Stimulated activated CD4-positive, alpha-beta T cell treated with anti-CD3 and anti-CD28 coated beads, Interleukin-15, amount 100 ng/mL, for 48 hours (primary cell): ENCODE measurements at regions not wholly inside any gene's neighbourhood (a gene's known extent, or its start where the extent isn't known, plus 50 kb on each side); places are given as distances from the start of the nearest gene placed in this dataset.

Experiments
- DNase-seq, 2 donors: peaks; one replicate each; pipeline ENCODE4 v3.0.0-alpha.2; 2020; ENCODE audit warnings: low read depth in 2 of 2

GRCh38 chrX:131703646-131704045 lies 159.8 kb downstream of the OR13H1 start:
- DNase-seq = no peak

GRCh38 chrX:131704136-131704695 lies 160.3 kb downstream of the OR13H1 start:
- peak in 1 of 2 donors; percentile 84 for DNase-seq

- DNase-seq = no peak
Observed at GRCh38 chrX:131709553-131709952, 165.7 kb downstream of the OR13H1 start.

- DNase-seq = no peak
Observed at GRCh38 chrX:131711478-131711867, 167.6 kb downstream of the OR13H1 start.

- no peak for DNase-seq
Observed at GRCh38 chrX:131723646-131724045, 179.8 kb downstream of the OR13H1 start.

- DNase-seq = no peak
Observed at GRCh38 chrX:131724292-131724691, 180.4 kb downstream of the OR13H1 start.

GRCh38 chrX:131725001-131725654 lies 181.3 kb downstream of the OR13H1 start:
- no peak for DNase-seq

GRCh38 chrX:131727778-131728177 lies 183.9 kb downstream of the OR13H1 start:
- no peak for DNase-seq

- DNase-seq = peak in 1 of 2 donors; percentile 70
Observed at GRCh38 chrX:131728295-131729145, 184.6 kb downstream of the OR13H1 start.

GRCh38 chrX:131729295-131729694 lies 185.4 kb downstream of the OR13H1 start:
- DNase-seq = peak in 1 of 2 donors; percentile 64

GRCh38 chrX:131734621-131735020 lies 190.7 kb downstream of the OR13H1 start:
- peak in 1 of 2 donors; percentile 56 for DNase-seq

- DNase-seq = no peak
Observed at GRCh38 chrX:131735127-131735526, 191.3 kb downstream of the OR13H1 start.

- no peak for DNase-seq
Observed at GRCh38 chrX:131739823-131740222, 195.9 kb downstream of the OR13H1 start.

GRCh38 chrX:131741103-131741581 lies 197.3 kb downstream of the OR13H1 start:
- DNase-seq = peak in 1 of 2 donors; percentile 78

- no peak for DNase-seq
Observed at GRCh38 chrX:131745942-131746489, 202.1 kb downstream of the OR13H1 start.

GRCh38 chrX:131746491-131746968 lies 202.7 kb downstream of the OR13H1 start:
- peak in 1 of 2 donors; percentile 63 for DNase-seq

- peak in 1 of 2 donors; percentile 57 for DNase-seq
Observed at GRCh38 chrX:131747173-131747572, 203.3 kb downstream of the OR13H1 start.

- DNase-seq = peak in 1 of 2 donors; percentile 69
Observed at GRCh38 chrX:131752493-131753198, 208.8 kb downstream of the OR13H1 start.

- peak in 1 of 2 donors; percentile 49 for DNase-seq
Observed at GRCh38 chrX:131762802-131763234, 218.9 kb downstream of the OR13H1 start.

GRCh38 chrX:131763674-131764073 lies 219.8 kb downstream of the OR13H1 start:
- DNase-seq = peak in 1 of 2 donors; percentile 69

GRCh38 chrX:131764216-131764615 lies 220.3 kb downstream of the OR13H1 start:
- DNase-seq = no peak
